CD4-positive, alpha-beta T cell (primary cell): ENCODE measurements at regions not wholly inside any gene's neighbourhood (a gene's known extent, or its start where the extent isn't known, plus 50 kb on each side); places are given as distances from the start of the nearest gene placed in this dataset.

ENCODE experiments used
- ATAC-seq: fragments of 200-7000 bp; cut with Tn5 transposase; one replicate; pipeline ENCODE4 v1.10.0; 2022; ENCODE audit warnings: mild to moderate bottlenecking; ENCODE audit not compliant: poor library complexity
- CTCF ChIA-PET: fragments of 350-600 bp; sonication (Branson Sonifier 250); formaldehyde crosslinking; loops from one replicate; lab custom pipeline; 2021; ENCODE audit warnings: antibody characterized with exemption, inconsistent platforms; lab: Charles Lee
- POLR2A ChIA-PET: fragments of 350-600 bp; sonication (Branson Sonifier 250); formaldehyde crosslinking; loops from one replicate; lab custom pipeline; 2021; ENCODE audit warnings: antibody characterized with exemption, inconsistent platforms; lab: Charles Lee
- DNase-seq, 14 experiments: peaks; one replicate each; pipeline ENCODE4 v3.0.0-alpha.2; 2013 to 2020; ENCODE audit warnings: mixed read lengths in 2 of 14
- H3K27ac ChIP-seq, 2 donors: one replicate each; pipeline versions ENCODE4 v1.5.1 to v1.7.0; 2013; ENCODE audit warnings: low read length in 2 of 2, low read depth in 1 of 2, mild to moderate bottlenecking in 1 of 2
- H3K27me3 ChIP-seq, 2 experiments: 1 replicate in 1 of 2; 2 replicates in 1 of 2; pipeline versions ENCODE4 v1.6.1 to v1.7.0; 2013; ENCODE audit warnings: low read length in 2 of 2, control low read depth in 1 of 2, mild to moderate bottlenecking in 1 of 2, moderate library complexity in 1 of 2; ENCODE audit not compliant: insufficient read depth in 2 of 2, control insufficient read depth in 1 of 2
- H3K36me3 ChIP-seq: one replicate; pipeline ENCODE4 v1.6.1; 2013; ENCODE audit warnings: low read length, control low read depth; ENCODE audit not compliant: insufficient read depth
- H3K4me1 ChIP-seq: one replicate; pipeline ENCODE4 v1.6.1; 2013; ENCODE audit warnings: low read length, control low read depth; ENCODE audit not compliant: insufficient read depth
- H3K4me3 ChIP-seq: one replicate; pipeline ENCODE4 v1.5.1; 2013; ENCODE audit warnings: mild to moderate bottlenecking, low read length, moderate library complexity
- H3K9me3 ChIP-seq, 2 experiments: 1 replicate in 1 of 2; 2 replicates in 1 of 2; pipeline versions ENCODE4 v1.6.1 to v1.7.0; 2013; ENCODE audit warnings: low read length in 2 of 2, mild to moderate bottlenecking in 2 of 2, control low read depth in 1 of 2, moderate library complexity in 1 of 2; ENCODE audit not compliant: control insufficient read depth in 1 of 2, insufficient read depth in 1 of 2
- H3K27ac Mint-ChIP-seq: one replicate; pipeline ENCODE4 v1.8.0; 2020; ENCODE audit warnings: mixed read lengths
- H3K27me3 Mint-ChIP-seq: one replicate; pipeline ENCODE4 v1.8.0; 2021; ENCODE audit warnings: mixed read lengths
- H3K36me3 Mint-ChIP-seq: one replicate; pipeline ENCODE4 v1.8.0; 2021; ENCODE audit warnings: low read depth, mixed read lengths
- H3K4me1 Mint-ChIP-seq: one replicate; pipeline ENCODE4 v1.8.0; 2021; ENCODE audit warnings: low read depth, mixed read lengths
- H3K4me3 Mint-ChIP-seq: one replicate; pipeline ENCODE4 v1.8.0; 2020; ENCODE audit warnings: mild to moderate bottlenecking, mixed read lengths
- H3K9me3 Mint-ChIP-seq: one replicate; pipeline ENCODE4 v1.8.0; 2020; ENCODE audit warnings: mixed read lengths
- intact Hi-C, 2 experiments: fragments of 100-400 bp; cut with DNase I in 1 of 2; cut with micrococcal nuclease in 1 of 2; formaldehyde crosslinking; loops; one replicate each; pipeline versions ENCODE4 v1.15.1 to v1.9.0; 2023 to 2025; cut with DNase I, micrococcal nuclease
- TF ChIP-seq, protein P1 (sequence below): fragments of 200-600 bp; IDR thresholded peaks from one replicate; pipeline ENCODE4 v1.8.0; 2022; ENCODE audit warnings: antibody characterized with exemption, mild to moderate bottlenecking

DNA sequence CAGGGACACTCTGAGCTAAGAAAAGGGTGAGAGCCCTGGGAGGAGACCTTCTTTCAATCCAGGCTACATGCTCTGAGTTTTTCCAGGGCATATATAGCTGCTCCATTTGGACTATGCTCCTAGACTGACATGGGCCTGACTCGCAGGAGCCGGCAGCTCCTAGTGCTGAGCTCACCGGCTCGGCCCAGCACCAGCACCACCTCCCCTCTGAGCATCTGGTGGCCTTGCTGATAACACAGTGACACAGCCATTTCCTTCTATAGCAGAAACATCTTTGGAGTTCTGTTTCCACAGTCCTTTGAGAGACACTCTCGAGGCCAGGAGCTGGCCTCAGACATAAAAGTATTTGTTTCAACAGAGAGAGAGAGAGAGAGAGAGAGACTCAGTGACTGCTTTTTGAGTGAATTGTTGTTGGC, 184.9 kb downstream of the TM9SF2 start:
- no peak for DNase-seq
- intact Hi-C loops: no loop called here
- ChIA-PET POLR2A (no interaction called here), CTCF (no interaction called here)
- Mint-ChIP-seq H3K9me3 (no peaks in the 10 kb centered on the region), H3K36me3 (no peaks in the 10 kb centered on the region), H3K27ac (no peak overlapping the region), H3K27me3 (no peaks in the 10 kb centered on the region), H3K4me1 (peaks cover 7% of the 10 kb centered on the region), H3K4me3 (no peak overlapping the region)
- ATAC-seq: no peak
- H3K27ac ChIP-seq: no peak overlapping the region
- no peak overlapping the region for H3K4me3 ChIP-seq
- H3K27me3 ChIP-seq: no peaks in the 10 kb centered on the region
- H3K36me3 ChIP-seq: no peaks in the 10 kb centered on the region
- TF ChIP-seq, protein P1, sequence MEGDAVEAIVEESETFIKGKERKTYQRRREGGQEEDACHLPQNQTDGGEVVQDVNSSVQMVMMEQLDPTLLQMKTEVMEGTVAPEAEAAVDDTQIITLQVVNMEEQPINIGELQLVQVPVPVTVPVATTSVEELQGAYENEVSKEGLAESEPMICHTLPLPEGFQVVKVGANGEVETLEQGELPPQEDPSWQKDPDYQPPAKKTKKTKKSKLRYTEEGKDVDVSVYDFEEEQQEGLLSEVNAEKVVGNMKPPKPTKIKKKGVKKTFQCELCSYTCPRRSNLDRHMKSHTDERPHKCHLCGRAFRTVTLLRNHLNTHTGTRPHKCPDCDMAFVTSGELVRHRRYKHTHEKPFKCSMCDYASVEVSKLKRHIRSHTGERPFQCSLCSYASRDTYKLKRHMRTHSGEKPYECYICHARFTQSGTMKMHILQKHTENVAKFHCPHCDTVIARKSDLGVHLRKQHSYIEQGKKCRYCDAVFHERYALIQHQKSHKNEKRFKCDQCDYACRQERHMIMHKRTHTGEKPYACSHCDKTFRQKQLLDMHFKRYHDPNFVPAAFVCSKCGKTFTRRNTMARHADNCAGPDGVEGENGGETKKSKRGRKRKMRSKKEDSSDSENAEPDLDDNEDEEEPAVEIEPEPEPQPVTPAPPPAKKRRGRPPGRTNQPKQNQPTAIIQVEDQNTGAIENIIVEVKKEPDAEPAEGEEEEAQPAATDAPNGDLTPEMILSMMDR: no peak
- no peaks in the 10 kb centered on the region for H3K4me1 ChIP-seq
- no peaks in the 10 kb centered on the region for H3K9me3 ChIP-seq

DNA sequence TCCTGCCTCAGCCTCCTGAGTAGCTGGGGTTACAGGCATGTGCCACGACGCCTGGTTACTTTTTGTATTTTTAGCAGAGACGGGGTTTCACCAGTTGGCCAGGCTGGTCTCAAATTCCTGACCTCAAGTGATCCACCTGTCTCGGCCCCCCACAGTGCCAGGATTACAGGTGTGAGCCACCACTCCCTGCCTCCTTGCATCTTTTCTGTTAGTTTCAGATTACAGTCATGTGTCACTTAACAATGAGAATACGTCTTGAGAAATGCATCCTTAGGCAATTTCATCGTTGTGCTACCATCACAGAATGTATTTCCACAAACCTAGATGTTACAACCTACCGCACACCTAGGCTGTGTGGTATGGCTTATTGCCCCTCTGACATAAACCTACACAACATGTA, 180.4 kb downstream of the TM9SF2 start:
- no peak overlapping the region for H3K4me3 ChIP-seq
- H3K36me3 Mint-ChIP-seq: no peaks in the 10 kb centered on the region
- no peaks in the 10 kb centered on the region for H3K9me3 Mint-ChIP-seq
- H3K27me3 ChIP-seq: no peaks in the 10 kb centered on the region
- H3K27ac ChIP-seq: no peak overlapping the region
- no peaks in the 10 kb centered on the region for H3K4me1 Mint-ChIP-seq
- no peak overlapping the region for H3K27ac Mint-ChIP-seq
- no peak for DNase-seq
- no peaks in the 10 kb centered on the region for H3K9me3 ChIP-seq
- H3K4me1 ChIP-seq: no peaks in the 10 kb centered on the region
- no peak for ATAC-seq
- intact Hi-C loops: no loop called here
- ChIA-PET CTCF (no interaction called here), POLR2A (no interaction called here)
- TF ChIP-seq, protein P1: no peak
- no peaks in the 10 kb centered on the region for H3K36me3 ChIP-seq
- H3K4me3 Mint-ChIP-seq: no peak overlapping the region
- H3K27me3 Mint-ChIP-seq: no peaks in the 10 kb centered on the region

GRCh38 chr13:99677116-99677951, 176.1 kb downstream of the TM9SF2 start:
- ChIA-PET POLR2A (no interaction called here), CTCF (interaction anchor here (0.7 kb wide), 1 partner anchor 159 kb away, joined by 3 read pairs; no protein-coding TSS in a partner anchor)
- no peaks in the 10 kb centered on the region for H3K36me3 Mint-ChIP-seq
- no peak overlapping the region for H3K4me3 Mint-ChIP-seq
- H3K27ac ChIP-seq: no peak overlapping the region
- H3K4me1 ChIP-seq: no peaks in the 10 kb centered on the region
- DNase-seq (no peak), ATAC-seq (no peak)
- H3K27me3 Mint-ChIP-seq: no peaks in the 10 kb centered on the region
- no peaks in the 10 kb centered on the region for H3K36me3 ChIP-seq
- H3K9me3 Mint-ChIP-seq: no peaks in the 10 kb centered on the region
- TF ChIP-seq, protein P1: no peak
- no peaks in the 10 kb centered on the region for H3K27me3 ChIP-seq
- no peak overlapping the region for H3K4me3 ChIP-seq
- intact Hi-C loops: no loop called here
- H3K9me3 ChIP-seq: no peaks in the 10 kb centered on the region
- H3K27ac Mint-ChIP-seq: no peak overlapping the region
- H3K4me1 Mint-ChIP-seq: no peaks in the 10 kb centered on the region
